HG03378 (cell line): ENCODE measurements at regions not wholly inside any gene's neighbourhood (a gene's known extent, or its start where the extent isn't known, plus 50 kb on each side); places are given as distances from the start of the nearest gene placed in this dataset.

Experiments used
- ATAC-seq: cut with Tn5 transposase; IDR thresholded peaks from one replicate; pipeline ENCODE4 v1.9.1; 2021; ENCODE audit warnings: mild to moderate bottlenecking, moderate library complexity; ENCODE audit not compliant: unreplicated experiment

- ATAC-seq = no peak
Observed at GRCh38 chr11:28472904-28473303, 364.7 kb downstream of the METTL15 start.

- no peak for ATAC-seq
Observed at GRCh38 chr11:28471537-28471936, 363.3 kb downstream of the METTL15 start.

GRCh38 chr11:28470180-28470579 is 362.0 kb downstream of the METTL15 start:
- ATAC-seq = no peak

DNA sequence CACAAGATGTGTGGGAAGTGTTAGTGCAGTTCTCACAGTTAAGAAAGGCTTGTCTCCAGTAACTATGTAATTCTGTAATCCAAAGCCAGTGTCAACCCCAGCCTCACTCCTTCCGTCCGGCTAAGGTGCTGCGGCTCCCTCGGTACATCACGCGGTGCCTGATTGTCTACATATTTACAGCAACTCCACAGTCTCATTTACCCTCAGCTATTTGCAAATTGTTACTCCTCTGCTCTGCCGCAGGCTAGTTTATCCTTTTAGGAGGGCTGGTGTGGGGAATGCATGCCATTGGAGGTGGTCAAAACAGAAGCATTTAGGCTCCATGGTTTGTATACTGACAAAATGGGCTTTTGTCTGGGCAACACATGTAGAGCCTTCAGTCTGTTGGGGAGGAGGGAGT is 358.3 kb downstream of the METTL15 start:
- no peak for ATAC-seq

- no peak for ATAC-seq
Observed at GRCh38 chr11:28464252-28464867, 356.2 kb downstream of the METTL15 start.

- no peak for ATAC-seq
Observed at GRCh38 chr11:28463826-28464225, 355.6 kb downstream of the METTL15 start.

DNA sequence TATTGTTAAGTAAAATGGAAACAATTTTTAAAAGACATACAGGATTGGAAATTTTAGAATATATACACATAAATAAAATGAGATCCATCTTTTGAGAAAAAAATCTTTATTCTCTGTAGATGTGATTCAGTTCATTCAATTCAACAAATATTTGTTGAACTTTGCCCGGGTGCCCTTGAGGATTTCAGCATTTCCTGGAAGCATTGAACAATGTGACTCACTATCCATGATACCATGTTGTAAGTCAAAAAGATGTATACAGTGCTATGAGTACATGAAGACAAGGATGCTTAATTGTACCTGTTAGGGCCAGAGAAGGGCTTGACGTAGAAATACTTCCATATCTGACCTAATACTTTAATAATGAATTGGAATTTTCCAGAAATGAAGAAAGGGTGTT is 353.7 kb downstream of the METTL15 start:
- no peak for ATAC-seq

- no peak for ATAC-seq
Observed at GRCh38 chr11:28461338-28461737, 353.1 kb downstream of the METTL15 start.

- no peak for ATAC-seq
Observed at GRCh38 chr11:28460348-28460747, 352.2 kb downstream of the METTL15 start.

- ATAC-seq = no peak
Observed at GRCh38 chr11:28459912-28460311, 351.7 kb downstream of the METTL15 start.

DNA sequence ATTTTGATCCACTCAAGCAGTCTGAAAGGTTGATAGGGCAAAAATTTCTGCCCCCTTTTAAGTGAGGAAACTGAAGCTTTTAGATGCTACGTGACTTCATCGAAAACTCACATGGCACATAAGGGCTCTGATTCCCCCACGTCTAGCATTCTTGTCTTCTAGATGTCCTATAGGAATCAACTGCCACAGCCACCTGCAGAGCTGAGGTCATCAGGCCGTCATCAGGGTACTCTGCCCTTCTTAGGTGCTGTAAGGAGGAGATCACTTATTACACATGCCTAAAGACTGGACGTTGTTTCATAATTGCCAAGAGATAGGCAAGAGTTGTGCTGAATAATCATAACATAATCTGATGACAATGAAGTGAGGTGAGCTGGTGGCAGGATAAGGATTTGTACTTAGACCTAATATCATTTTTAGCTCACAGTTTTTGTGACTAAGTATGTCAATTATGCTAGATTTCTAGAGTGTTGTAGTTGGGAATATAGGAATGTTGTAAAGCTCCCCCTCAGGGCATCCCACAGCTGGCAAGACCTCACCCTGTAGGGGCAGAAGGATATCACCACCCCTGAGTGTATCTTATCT is 349.4 kb downstream of the METTL15 start:
- ATAC-seq = no peak

DNA sequence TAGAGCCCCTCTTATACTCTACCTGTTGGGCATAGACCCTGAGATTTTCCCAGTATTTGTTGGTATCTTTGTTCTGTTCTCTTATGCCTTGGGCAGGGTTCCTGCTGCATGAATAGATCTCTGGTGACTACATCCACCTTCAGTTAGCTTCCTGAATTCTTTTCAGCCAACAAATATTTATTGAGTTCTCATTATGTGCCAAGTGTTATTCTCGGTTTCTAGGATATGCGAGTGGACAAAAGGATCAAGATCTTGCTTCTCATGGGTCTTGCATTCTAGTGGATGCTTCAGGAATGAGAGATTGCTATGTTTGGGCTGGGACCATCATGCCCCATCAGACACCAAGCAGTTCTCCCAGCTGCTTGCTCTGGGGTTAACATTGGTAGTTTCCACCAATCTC is 340.0 kb downstream of the METTL15 start:
- no peak for ATAC-seq

DNA sequence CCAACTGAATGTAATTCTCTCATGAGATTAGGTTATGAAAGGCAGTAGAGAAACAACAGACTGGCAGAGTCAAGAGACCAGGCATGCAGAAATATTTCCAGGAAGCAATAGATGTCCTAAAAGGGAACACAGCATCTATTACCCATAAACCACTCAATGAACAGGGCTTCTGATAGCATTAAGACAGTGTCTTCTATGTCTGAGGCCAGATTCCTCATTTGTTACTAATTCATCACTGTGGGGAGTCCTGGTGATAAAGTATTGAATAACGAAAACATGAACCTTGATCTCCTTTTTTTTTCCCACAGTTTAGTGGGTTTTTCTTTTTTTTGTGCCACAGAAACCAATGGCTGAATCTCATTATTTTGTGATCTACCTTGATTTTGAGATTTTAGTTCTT is 339.0 kb downstream of the METTL15 start:
- no peak for ATAC-seq

GRCh38 chr11:28442131-28442530 is 333.9 kb downstream of the METTL15 start:
- ATAC-seq = no peak

DNA sequence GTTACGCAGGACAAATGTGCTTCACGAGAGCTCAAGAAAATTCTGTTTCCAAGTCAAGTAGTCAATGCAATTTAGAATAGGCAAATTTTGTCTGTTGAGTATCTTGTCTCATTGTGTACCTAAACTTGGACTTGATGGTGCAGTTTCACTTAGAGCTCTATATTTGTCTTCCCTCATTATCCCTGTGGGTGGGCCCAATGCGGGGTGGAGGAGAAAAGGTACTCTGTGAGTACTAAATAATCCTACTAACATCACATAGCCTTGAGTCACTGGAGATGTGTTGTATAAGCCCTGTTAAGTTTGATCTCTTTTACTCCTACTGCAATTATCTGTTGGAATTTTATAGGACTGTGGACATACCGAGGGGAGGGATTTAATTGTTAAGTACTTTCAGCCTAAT is 331.2 kb downstream of the METTL15 start:
- no peak for ATAC-seq

DNA sequence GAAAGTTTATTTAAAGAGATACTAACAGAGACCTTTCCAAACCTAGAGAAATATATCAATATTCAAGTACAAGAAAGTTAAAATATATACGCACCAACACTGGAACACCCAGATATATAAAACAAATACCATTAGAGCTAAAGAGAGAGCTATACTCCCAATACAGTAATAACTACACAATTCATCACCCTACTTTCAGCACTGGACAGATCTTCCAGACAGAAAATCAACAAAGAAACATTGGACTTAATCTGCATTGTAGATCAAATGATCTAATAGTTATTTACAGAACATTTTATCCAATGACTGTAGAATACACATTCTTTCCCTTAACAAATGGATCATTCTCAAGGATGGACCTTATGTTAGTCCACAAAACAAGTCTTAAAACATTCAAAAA is 311.9 kb downstream of the METTL15 start:
- no peak for ATAC-seq

GRCh38 chr11:28417601-28418323 is 309.6 kb downstream of the METTL15 start:
- ATAC-seq = no peak

- ATAC-seq = no peak
Observed at GRCh38 chr11:28412029-28412428, 303.8 kb downstream of the METTL15 start.

- no peak for ATAC-seq
Observed at GRCh38 chr11:28401446-28401845, 293.3 kb downstream of the METTL15 start.

- no peak for ATAC-seq
Observed at GRCh38 chr11:28400331-28401100, 292.3 kb downstream of the METTL15 start.

DNA sequence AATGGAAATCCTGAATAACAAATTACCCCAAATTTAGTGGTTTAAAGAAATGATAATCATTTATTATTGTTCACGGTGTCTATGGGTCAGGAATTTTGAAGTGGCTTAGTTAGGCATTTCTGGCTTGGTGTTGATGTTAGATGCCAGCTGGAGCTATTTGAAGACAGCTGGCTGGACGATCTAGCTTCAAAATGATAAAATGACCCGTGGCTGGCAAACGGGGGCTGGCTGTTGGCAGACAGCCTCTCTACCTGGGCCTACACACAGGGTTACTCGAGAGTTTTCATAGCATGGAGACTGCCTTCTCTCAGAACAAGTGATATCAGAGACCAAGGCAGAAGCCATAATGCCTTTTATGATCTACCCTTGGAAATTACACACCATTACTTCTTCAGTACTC is 285.2 kb downstream of the METTL15 start:
- ATAC-seq = no peak

- no peak for ATAC-seq
Observed at GRCh38 chr11:28384418-28384817, 276.2 kb downstream of the METTL15 start.
